IgD-negative memory B cell (primary cell): ENCODE measurements at regions not wholly inside any gene's neighbourhood (a gene's known extent, or its start where the extent isn't known, plus 50 kb on each side); places are given as distances from the start of the nearest gene placed in this dataset.
A peak's percentile ranks its signal among the peaks of the same experiment; 100 is the strongest.
"Not testable (repeated sequence)": the region's sequence is repeated elsewhere in the genome, so short reads cannot be mapped to it uniquely, and the experiment has no call there.

Experiments used
- H3K27ac Mint-ChIP-seq, 3 donors: one replicate each; pipeline ENCODE4 v1.8.0; 2020 to 2022; ENCODE audit warnings: mild to moderate bottlenecking in 3 of 3, mixed read lengths in 3 of 3, moderate library complexity in 1 of 3
- H3K27me3 Mint-ChIP-seq: one replicate; pipeline ENCODE4 v1.8.0; 2021; ENCODE audit warnings: mixed read lengths
- H3K36me3 Mint-ChIP-seq: one replicate; pipeline ENCODE4 v1.8.0; 2020; ENCODE audit warnings: mild to moderate bottlenecking, mixed read lengths
- H3K4me1 Mint-ChIP-seq, 3 donors: one replicate each; pipeline ENCODE4 v1.8.0; 2020 to 2022; ENCODE audit warnings: mixed read lengths in 3 of 3, mild to moderate bottlenecking in 1 of 3
- H3K4me3 Mint-ChIP-seq, 4 donors: one replicate each; pipeline ENCODE4 v1.8.0; 2020 to 2022; ENCODE audit warnings: mild to moderate bottlenecking in 4 of 4, mixed read lengths in 4 of 4, moderate library complexity in 3 of 4
- H3K9me3 Mint-ChIP-seq, 3 donors: one replicate each; pipeline ENCODE4 v1.8.0; 2020 to 2021; ENCODE audit warnings: mixed read lengths in 3 of 3, mild to moderate bottlenecking in 1 of 3

GRCh38 chr5:160479220-160479619 lies 57.6 kb downstream of the PTTG1 start:
- no peaks in the 10 kb centered on the region for H3K27me3 Mint-ChIP-seq
- H3K4me1 Mint-ChIP-seq: peaks cover 7 to 17% (median 17%) of the 10 kb centered on the region in 3 donors
- no peak overlapping the region for H3K27ac Mint-ChIP-seq
- H3K36me3 Mint-ChIP-seq: peaks cover 3% of the 10 kb centered on the region
- H3K4me3 Mint-ChIP-seq: no peak overlapping the region
- H3K9me3 Mint-ChIP-seq: no peaks in the 10 kb centered on the region

DNA sequence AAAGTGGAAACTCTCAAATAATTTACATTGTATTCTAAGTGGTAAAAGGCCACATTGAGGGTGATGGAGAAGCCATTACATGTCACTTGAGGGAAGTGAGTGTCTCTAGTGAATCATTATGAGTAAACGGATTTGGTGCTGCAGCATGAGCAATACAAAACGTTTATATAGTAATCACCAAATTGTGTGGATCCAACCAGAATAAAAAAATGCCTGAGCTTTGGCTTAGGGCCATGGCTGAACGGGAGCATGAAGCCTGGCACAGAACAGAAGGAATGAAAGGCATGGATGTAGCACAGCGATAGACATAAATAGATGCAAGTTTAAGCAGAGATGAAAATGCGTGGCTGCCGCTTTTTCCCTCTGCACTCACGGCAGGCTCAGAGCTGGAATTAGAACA lies 58.3 kb downstream of the PTTG1 start:
- Mint-ChIP-seq H3K4me3 (no peak overlapping the region), H3K27me3 (no peaks in the 10 kb centered on the region), H3K36me3 (peaks cover 5% of the 10 kb centered on the region), H3K27ac (no peak overlapping the region), H3K9me3 (no peaks in the 10 kb centered on the region), H3K4me1 (peaks cover 10 to 21% (median 21%) of the 10 kb centered on the region in 3 donors)

DNA sequence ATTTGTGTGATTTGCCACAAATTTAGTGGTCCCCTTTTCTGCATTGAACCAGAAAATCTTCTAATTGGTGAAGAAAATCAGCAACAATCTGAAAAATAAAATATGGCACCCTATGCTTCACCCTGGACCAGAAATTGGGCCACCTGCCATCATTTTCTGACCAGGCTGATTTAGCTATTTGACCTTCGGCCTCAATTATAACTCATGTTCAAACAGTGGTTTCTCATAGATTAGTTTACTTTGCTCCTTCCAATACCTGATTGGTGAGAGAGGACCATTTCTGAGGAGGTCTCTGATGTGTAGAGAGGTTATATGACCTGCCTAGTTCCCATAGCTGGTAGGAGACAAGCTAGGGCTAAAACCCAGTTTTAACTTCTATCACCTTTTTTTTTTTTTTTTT lies 59.0 kb downstream of the PTTG1 start:
- Mint-ChIP-seq H3K36me3 (peaks cover 5% of the 10 kb centered on the region), H3K27ac (peak overlapping the region in 1 of 3 donors; percentile 59), H3K27me3 (no peaks in the 10 kb centered on the region), H3K9me3 (no peaks in the 10 kb centered on the region), H3K4me3 (no peak overlapping the region), H3K4me1 (peaks cover 10 to 23% (median 23%) of the 10 kb centered on the region in 3 donors)

DNA sequence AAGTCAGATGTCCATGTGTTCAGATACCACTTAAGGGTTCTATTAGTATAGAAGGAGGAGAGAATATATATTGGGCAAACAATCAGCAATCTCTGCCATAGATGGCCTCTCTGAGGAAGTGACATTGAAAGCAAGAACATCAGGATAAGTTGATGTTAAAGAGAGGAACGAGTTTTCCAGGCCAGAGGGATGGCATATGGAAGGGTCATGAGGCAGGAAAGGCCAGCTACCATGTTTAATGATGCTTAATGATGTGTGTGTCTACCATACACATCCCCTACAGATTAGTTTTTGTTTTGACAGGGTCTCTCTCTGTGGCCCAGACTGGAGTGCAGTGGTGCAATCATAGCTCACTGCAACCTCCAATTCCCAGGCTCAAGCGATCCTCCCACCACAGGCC lies 63.0 kb downstream of the PTTG1 start:
- peak overlapping the region in 1 of 3 donors; percentile 91 for H3K27ac Mint-ChIP-seq
- peaks cover 5% of the 10 kb centered on the region for H3K36me3 Mint-ChIP-seq
- peak overlapping the region in 1 of 4 donors; percentile 37 for H3K4me3 Mint-ChIP-seq
- no peaks in the 10 kb centered on the region for H3K9me3 Mint-ChIP-seq
- peaks cover 21 to 22% (median 22%) of the 10 kb centered on the region in 3 donors for H3K4me1 Mint-ChIP-seq
- no peaks in the 10 kb centered on the region for H3K27me3 Mint-ChIP-seq

GRCh38 chr5:160485364-160485969 lies 63.8 kb downstream of the PTTG1 start:
- Mint-ChIP-seq H3K36me3 (peaks cover 3% of the 10 kb centered on the region), H3K4me1 (peaks cover 21 to 22% (median 22%) of the 10 kb centered on the region in 3 donors), H3K4me3 (no peak overlapping the region), H3K27ac (peak overlapping the region in 1 of 3 donors; percentile 50), H3K9me3 (no peaks in the 10 kb centered on the region), H3K27me3 (no peaks in the 10 kb centered on the region)

DNA sequence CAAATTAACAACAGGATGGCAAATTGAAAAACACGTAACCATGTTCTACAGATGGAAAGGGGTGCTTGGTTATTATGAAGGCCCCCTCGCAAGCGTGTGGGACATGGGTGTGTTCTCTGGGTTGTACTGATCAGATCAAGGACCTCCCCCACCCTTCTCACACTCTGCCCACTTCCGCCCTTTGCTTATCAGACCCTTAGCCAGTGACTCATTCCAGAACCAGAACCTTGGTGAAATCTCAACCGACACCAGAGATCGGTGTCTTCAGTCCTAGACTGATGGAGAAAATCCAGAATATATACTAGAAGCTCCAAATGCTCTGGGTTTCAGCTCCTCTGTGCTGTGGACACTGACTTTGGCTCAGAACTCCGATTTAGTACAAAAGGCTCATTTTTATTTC lies 64.9 kb downstream of the PTTG1 start:
- peak overlapping the region in 2 of 3 donors; percentile 50 to 55 for H3K27ac Mint-ChIP-seq
- peaks cover 21 to 22% (median 21%) of the 10 kb centered on the region in 3 donors for H3K4me1 Mint-ChIP-seq
- no peaks in the 10 kb centered on the region for H3K9me3 Mint-ChIP-seq
- no peaks in the 10 kb centered on the region for H3K27me3 Mint-ChIP-seq
- peaks cover 3% of the 10 kb centered on the region for H3K36me3 Mint-ChIP-seq
- H3K4me3 Mint-ChIP-seq: no peak overlapping the region

GRCh38 chr5:160488394-160489325 lies 67.0 kb downstream of the PTTG1 start:
- Mint-ChIP-seq H3K4me1 (peaks cover 14 to 21% (median 18%) of the 10 kb centered on the region in 3 donors), H3K4me3 (no peak overlapping the region), H3K27ac (no peak overlapping the region), H3K27me3 (no peaks in the 10 kb centered on the region), H3K36me3 (peaks cover 9% of the 10 kb centered on the region), H3K9me3 (no peaks in the 10 kb centered on the region)

GRCh38 chr5:160491438-160491837 lies 69.8 kb downstream of the PTTG1 start:
- H3K27me3 Mint-ChIP-seq: no peaks in the 10 kb centered on the region
- no peak overlapping the region for H3K4me3 Mint-ChIP-seq
- H3K9me3 Mint-ChIP-seq: no peaks in the 10 kb centered on the region
- no peak overlapping the region for H3K27ac Mint-ChIP-seq
- peaks cover 4 to 10% (median 5%) of the 10 kb centered on the region in 3 donors for H3K4me1 Mint-ChIP-seq
- H3K36me3 Mint-ChIP-seq: peaks cover 9% of the 10 kb centered on the region

DNA sequence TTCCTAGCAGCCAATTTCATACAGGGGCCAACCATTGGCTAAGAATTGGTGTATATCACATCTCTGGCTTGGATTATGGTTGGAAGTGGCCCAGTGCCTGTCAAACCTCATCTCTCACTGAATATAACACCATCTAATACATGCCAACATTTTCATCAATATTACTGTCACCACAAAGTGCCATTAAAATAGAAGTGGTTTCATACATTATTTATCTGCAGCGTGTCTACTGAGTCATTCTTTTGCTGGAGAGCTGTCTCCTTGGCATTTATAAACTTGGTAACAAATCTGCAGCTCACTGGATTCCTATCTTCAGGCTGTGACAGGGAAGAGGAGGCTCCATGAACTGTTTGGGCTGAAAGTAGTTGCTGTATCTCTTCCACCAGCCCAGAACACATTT lies 70.9 kb downstream of the PTTG1 start:
- Mint-ChIP-seq H3K27ac (no peak overlapping the region), H3K36me3 (peaks cover 9% of the 10 kb centered on the region), H3K9me3 (no peaks in the 10 kb centered on the region), H3K4me3 (no peak overlapping the region), H3K4me1 (peaks cover 0 to 1% (median 0%) of the 10 kb centered on the region in 3 donors), H3K27me3 (no peaks in the 10 kb centered on the region)

- no peak overlapping the region for H3K27ac Mint-ChIP-seq
- no peaks in the 10 kb centered on the region for H3K27me3 Mint-ChIP-seq
- peaks cover 8% of the 10 kb centered on the region for H3K36me3 Mint-ChIP-seq
- H3K4me1 Mint-ChIP-seq: no peaks in the 10 kb centered on the region
- no peaks in the 10 kb centered on the region for H3K9me3 Mint-ChIP-seq
- no peak overlapping the region for H3K4me3 Mint-ChIP-seq
Observed at GRCh38 chr5:160493806-160494338, 72.2 kb downstream of the PTTG1 start.

DNA sequence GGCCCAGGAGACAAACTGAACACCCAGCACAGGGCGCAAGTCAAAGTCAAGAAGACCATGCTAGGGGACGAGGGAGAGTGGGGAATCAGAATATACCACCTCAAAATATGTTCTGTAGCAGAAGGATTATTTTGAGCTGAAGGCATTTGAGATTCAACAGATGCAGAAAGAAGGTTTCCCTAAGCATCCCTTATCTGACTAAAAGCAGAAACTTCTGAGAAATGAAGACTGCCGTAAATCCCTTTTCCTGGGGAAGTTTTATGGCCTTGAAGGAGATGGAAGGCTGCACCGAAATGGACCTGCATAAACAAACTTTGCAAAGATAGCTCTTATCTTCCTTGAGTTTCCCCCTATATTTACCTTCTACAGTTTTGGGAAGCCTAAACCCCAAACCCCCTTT lies 72.8 kb downstream of the PTTG1 start:
- Mint-ChIP-seq H3K36me3 (peaks cover 8% of the 10 kb centered on the region), H3K9me3 (no peaks in the 10 kb centered on the region), H3K4me1 (no peaks in the 10 kb centered on the region), H3K27ac (no peak overlapping the region), H3K27me3 (no peaks in the 10 kb centered on the region), H3K4me3 (no peak overlapping the region)

DNA sequence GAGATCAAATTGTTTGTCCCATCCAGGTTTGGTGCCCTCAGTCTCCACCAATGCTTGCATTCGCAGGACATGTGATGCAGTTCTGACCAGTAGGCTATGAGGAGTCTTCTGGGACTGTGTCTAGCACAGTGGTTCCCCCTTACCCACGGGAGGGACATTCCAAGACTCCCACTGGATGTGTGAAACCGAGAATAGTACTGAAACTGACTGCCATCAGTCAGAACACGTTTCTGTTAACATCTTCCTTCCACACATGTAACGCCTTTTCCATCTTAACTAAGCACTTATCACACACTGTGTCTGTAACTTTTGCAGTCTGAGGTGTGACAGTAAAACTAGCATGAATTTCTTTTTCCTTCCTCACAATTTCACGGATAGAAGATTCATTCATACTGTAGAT lies 74.7 kb downstream of the PTTG1 start:
- Mint-ChIP-seq H3K9me3 (no peaks in the 10 kb centered on the region), H3K27me3 (no peaks in the 10 kb centered on the region), H3K27ac (no peak overlapping the region), H3K4me1 (peaks cover 0 to 4% (median 2%) of the 10 kb centered on the region in 3 donors), H3K4me3 (no peak overlapping the region), H3K36me3 (peaks cover 8% of the 10 kb centered on the region)

DNA sequence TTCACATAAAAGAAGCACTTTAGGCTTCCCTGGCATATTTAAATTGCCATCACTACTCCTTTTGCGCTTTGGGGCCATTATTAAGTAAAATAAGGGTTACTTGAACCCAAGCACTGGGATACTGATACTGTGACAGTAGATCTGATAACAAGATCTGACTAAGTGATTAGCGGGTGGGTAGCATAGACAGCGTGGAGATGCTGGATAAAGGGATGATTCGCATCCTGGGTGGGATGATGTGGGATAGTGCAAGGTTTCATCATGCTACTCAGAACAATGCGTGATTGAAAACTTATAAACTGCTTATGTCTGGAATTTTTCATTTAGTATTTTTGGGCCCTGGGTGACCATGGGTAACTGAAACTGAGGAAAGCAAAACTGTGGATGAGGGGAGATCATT lies 75.1 kb downstream of the PTTG1 start:
- Mint-ChIP-seq H3K36me3 (peaks cover 8% of the 10 kb centered on the region), H3K27ac (no peak overlapping the region), H3K4me1 (peaks cover 0 to 4% (median 2%) of the 10 kb centered on the region in 3 donors), H3K9me3 (no peaks in the 10 kb centered on the region), H3K27me3 (no peaks in the 10 kb centered on the region), H3K4me3 (no peak overlapping the region)

GRCh38 chr5:160497878-160498277 lies 76.2 kb downstream of the PTTG1 start:
- Mint-ChIP-seq H3K9me3 (no peaks in the 10 kb centered on the region), H3K36me3 (peaks cover 3% of the 10 kb centered on the region), H3K27ac (no peak overlapping the region), H3K27me3 (no peaks in the 10 kb centered on the region), H3K4me1 (peaks cover 0 to 4% (median 2%) of the 10 kb centered on the region in 3 donors), H3K4me3 (no peak overlapping the region)

DNA sequence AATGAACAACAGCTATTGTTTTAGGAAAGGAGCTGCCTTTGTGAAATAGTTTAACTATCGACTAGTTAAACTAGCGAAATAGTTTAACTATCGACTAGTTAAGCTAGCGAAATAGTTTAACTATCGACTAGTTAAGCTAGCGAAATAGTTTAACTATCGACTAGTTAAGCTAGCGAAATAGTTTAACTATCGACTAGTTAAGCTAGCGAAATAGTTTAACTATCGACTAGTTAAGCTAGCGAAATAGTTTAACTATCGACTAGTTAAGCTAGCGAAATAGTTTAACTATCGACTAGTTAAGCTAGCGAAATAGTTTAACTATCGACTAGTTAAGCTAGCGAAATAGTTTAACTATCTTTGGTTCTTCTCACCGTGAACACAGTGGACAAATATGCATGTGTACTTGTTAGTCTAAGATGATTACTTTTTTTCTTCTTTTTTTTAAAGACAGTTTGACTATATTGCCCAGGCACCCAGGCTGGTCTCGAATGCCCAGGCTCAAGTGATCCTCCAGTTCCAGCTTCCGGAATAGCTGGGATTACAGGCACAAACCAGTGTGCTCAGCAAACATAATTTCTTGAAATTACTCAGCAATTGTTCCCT lies 76.9 kb downstream of the PTTG1 start:
- H3K27me3 Mint-ChIP-seq, H3K27ac Mint-ChIP-seq, H3K4me1 Mint-ChIP-seq, H3K4me3 Mint-ChIP-seq, H3K36me3 Mint-ChIP-seq, H3K9me3 Mint-ChIP-seq: not testable (repeated sequence)
